Stimulated activated naive CD4-positive, alpha-beta T cell treated with Interleukin-2 at 50 U/mL for 16 hours (primary cell): ENCODE measurements at regions not wholly inside any gene's neighbourhood (a gene's known extent, or its start where the extent isn't known, plus 50 kb on each side); places are given as distances from the start of the nearest gene placed in this dataset.
"Not testable (repeated sequence)": the region's sequence is repeated elsewhere in the genome, so short reads cannot be mapped to it uniquely, and the experiment has no call there.

Experiments used
- DNase-seq: peaks from one replicate; lab custom pipeline; 2025; lab: John Stamatoyannopoulos, UW

- no peak for DNase-seq
Measured at GRCh38 chr1:238753252-238753651, 633.1 kb upstream of the CHRM3 start.

GRCh38 chr1:238752327-238752726, 634.0 kb upstream of the CHRM3 start:
- no peak for DNase-seq

GRCh38 chr1:238745069-238745468, 641.3 kb upstream of the CHRM3 start:
- DNase-seq = no peak

GRCh38 chr1:238738892-238739291, 647.5 kb upstream of the CHRM3 start:
- no peak for DNase-seq

GRCh38 chr1:238727670-238728069, 658.7 kb upstream of the CHRM3 start:
- no peak for DNase-seq

GRCh38 chr1:238722812-238723211, 663.6 kb upstream of the CHRM3 start:
- no peak for DNase-seq

- DNase-seq = no peak
Measured at GRCh38 chr1:238710697-238711096, 675.7 kb upstream of the CHRM3 start.

GRCh38 chr1:238701024-238701423, 685.3 kb upstream of the CHRM3 start:
- DNase-seq = no peak

- DNase-seq = no peak
Measured at GRCh38 chr1:238690415-238690814, 696.0 kb upstream of the CHRM3 start.

- not testable (repeated sequence) for DNase-seq
Measured at GRCh38 chr1:238684576-238684975, 701.8 kb upstream of the CHRM3 start.

GRCh38 chr1:238681451-238681850, 704.9 kb upstream of the CHRM3 start:
- no peak for DNase-seq

GRCh38 chr1:238681021-238681420, 705.3 kb upstream of the CHRM3 start:
- no peak for DNase-seq

- no peak for DNase-seq
Measured at GRCh38 chr1:238677567-238677966, 708.8 kb upstream of the CHRM3 start.

GRCh38 chr1:238675221-238675620, 711.1 kb upstream of the CHRM3 start:
- DNase-seq = no peak

- DNase-seq = no peak
Measured at GRCh38 chr1:238674316-238674715, 712.1 kb upstream of the CHRM3 start.

GRCh38 chr1:238673561-238673960, 712.8 kb upstream of the CHRM3 start:
- DNase-seq = no peak

GRCh38 chr1:238672806-238673205, 713.6 kb upstream of the CHRM3 start:
- DNase-seq = no peak

- DNase-seq = no peak
Measured at GRCh38 chr1:238672262-238672661, 714.1 kb upstream of the CHRM3 start.

- no peak for DNase-seq
Measured at GRCh38 chr1:238664139-238664538, 722.2 kb upstream of the CHRM3 start.

- DNase-seq = no peak
Measured at GRCh38 chr1:238660849-238661248, 725.5 kb upstream of the CHRM3 start.

- no peak for DNase-seq
Measured at GRCh38 chr1:238658763-238659162, 727.6 kb upstream of the CHRM3 start.

GRCh38 chr1:238653693-238654321, 732.6 kb upstream of the CHRM3 start:
- no peak for DNase-seq

- DNase-seq = no peak
Measured at GRCh38 chr1:238652346-238652968, 733.9 kb upstream of the CHRM3 start.

- no peak for DNase-seq
Measured at GRCh38 chr1:238649200-238649599, 737.2 kb upstream of the CHRM3 start.
